Epithelial cell of proximal tubule (primary cell): ENCODE measurements at regions not wholly inside any gene's neighbourhood (a gene's known extent, or its start where the extent isn't known, plus 50 kb on each side); places are given as distances from the start of the nearest gene placed in this dataset.

Experiments
- DNase-seq: peaks from one replicate; pipeline ENCODE4 v3.0.0-alpha.2; 2011; ENCODE audit warnings: low read depth
- H3K4me3 ChIP-seq: 2 replicates; pipeline ENCODE4 v1.5.1; 2011; ENCODE audit warnings: low read depth, mild to moderate bottlenecking, low read length
- TF ChIP-seq, protein P1 (sequence below): conservative IDR thresholded peaks from 2 replicates; pipeline ENCODE4 v1.5.1; 2012; ENCODE audit warnings: low read depth, mild to moderate bottlenecking, low read length

GRCh38 chr2:2681711-2682251, 350.7 kb upstream of the MYT1L start:
- DNase-seq: no peak
- TF ChIP-seq, protein P1, sequence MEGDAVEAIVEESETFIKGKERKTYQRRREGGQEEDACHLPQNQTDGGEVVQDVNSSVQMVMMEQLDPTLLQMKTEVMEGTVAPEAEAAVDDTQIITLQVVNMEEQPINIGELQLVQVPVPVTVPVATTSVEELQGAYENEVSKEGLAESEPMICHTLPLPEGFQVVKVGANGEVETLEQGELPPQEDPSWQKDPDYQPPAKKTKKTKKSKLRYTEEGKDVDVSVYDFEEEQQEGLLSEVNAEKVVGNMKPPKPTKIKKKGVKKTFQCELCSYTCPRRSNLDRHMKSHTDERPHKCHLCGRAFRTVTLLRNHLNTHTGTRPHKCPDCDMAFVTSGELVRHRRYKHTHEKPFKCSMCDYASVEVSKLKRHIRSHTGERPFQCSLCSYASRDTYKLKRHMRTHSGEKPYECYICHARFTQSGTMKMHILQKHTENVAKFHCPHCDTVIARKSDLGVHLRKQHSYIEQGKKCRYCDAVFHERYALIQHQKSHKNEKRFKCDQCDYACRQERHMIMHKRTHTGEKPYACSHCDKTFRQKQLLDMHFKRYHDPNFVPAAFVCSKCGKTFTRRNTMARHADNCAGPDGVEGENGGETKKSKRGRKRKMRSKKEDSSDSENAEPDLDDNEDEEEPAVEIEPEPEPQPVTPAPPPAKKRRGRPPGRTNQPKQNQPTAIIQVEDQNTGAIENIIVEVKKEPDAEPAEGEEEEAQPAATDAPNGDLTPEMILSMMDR: no peak

GRCh38 chr2:2681085-2681484, 350.0 kb upstream of the MYT1L start:
- no peak for DNase-seq
- H3K4me3 ChIP-seq: no peak overlapping the region
- TF ChIP-seq, protein P1: no peak

More at GRCh38 chr2:2681711-2682251, 350.7 kb upstream of the MYT1L start:
- no peak overlapping the region for H3K4me3 ChIP-seq

GRCh38 chr2:2674831-2675230, 343.8 kb upstream of the MYT1L start:
- DNase-seq: peak; percentile 46
- TF ChIP-seq, protein P1: no peak
- no peak overlapping the region for H3K4me3 ChIP-seq

DNA sequence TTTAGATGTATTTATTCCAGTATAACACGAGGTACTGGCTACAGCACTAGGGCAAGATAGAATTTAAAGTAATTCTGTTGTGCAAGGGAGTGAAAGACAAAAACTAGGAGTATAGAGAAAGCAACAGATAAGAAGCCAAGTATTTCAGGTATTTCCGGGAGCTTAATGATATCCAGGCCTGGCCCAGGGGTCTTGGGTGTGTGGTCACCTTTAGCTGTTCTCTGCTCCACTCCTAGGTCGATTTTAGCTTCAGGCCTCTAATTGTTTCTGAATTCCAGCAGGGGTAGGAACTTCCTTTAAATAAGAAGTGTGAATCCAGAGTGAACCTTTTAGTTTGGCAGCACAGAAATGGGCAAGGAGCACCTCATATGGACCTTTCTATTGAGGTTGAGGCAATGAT, 342.3 kb upstream of the MYT1L start:
- TF ChIP-seq, protein P1: no peak
- no peak for DNase-seq
- H3K4me3 ChIP-seq: no peak overlapping the region

- TF ChIP-seq, protein P1: no peak
These were observed 341.2 kb upstream of the MYT1L start for GRCh38 chr2:2672249-2672648.

GRCh38 chr2:2671826-2672225, 340.8 kb upstream of the MYT1L start:
- no peak overlapping the region for H3K4me3 ChIP-seq
- no peak for DNase-seq
- TF ChIP-seq, protein P1: no peak

More at GRCh38 chr2:2672249-2672648, 341.2 kb upstream of the MYT1L start:
- H3K4me3 ChIP-seq: no peak overlapping the region
- no peak for DNase-seq

GRCh38 chr2:2669316-2669715, 338.2 kb upstream of the MYT1L start:
- TF ChIP-seq, protein P1: no peak
- DNase-seq: no peak
- H3K4me3 ChIP-seq: no peak overlapping the region
